Activated B cell treated with CpG ODN at 0.5 μM for 24 hours (primary cell): ENCODE measurements at regions not wholly inside any gene's neighbourhood (a gene's known extent, or its start where the extent isn't known, plus 50 kb on each side); places are given as distances from the start of the nearest gene placed in this dataset.
"Not testable (repeated sequence)": the region's sequence is repeated elsewhere in the genome, so short reads cannot be mapped to it uniquely, and the experiment has no call there.

Source experiments
- ATAC-seq: fragments of 200-7000 bp; cut with Tn5 transposase; one replicate; pipeline ENCODE4 v1.10.0; 2021; ENCODE audit warnings: low read depth, mild to moderate bottlenecking, moderate library complexity
- CTCF ChIA-PET: fragments of 350-600 bp; sonication (Branson Sonifier 250); formaldehyde crosslinking; loops from one replicate; lab custom pipeline; 2021; ENCODE audit warnings: antibody characterized with exemption; lab: Charles Lee
- POLR2A ChIA-PET: fragments of 350-600 bp; sonication (Branson Sonifier 250); formaldehyde crosslinking; loops from one replicate; lab custom pipeline; 2021; ENCODE audit warnings: antibody characterized with exemption; lab: Charles Lee
- DNase-seq: peaks from one replicate; pipeline ENCODE4 v3.0.0; 2022
- H3K27ac Mint-ChIP-seq: one replicate; pipeline ENCODE4 v1.8.0; 2020; ENCODE audit warnings: mixed read lengths
- H3K27me3 Mint-ChIP-seq: one replicate; pipeline ENCODE4 v1.8.0; 2021; ENCODE audit warnings: mixed read lengths
- H3K36me3 Mint-ChIP-seq: one replicate; pipeline ENCODE4 v1.8.0; 2021; ENCODE audit warnings: low read depth, mixed read lengths
- H3K4me1 Mint-ChIP-seq: one replicate; pipeline ENCODE4 v1.8.0; 2021; ENCODE audit warnings: mixed read lengths
- H3K4me3 Mint-ChIP-seq: one replicate; pipeline ENCODE4 v1.8.0; 2020; ENCODE audit warnings: mild to moderate bottlenecking, mixed read lengths
- H3K9me3 Mint-ChIP-seq: one replicate; pipeline ENCODE4 v1.8.0; 2020; ENCODE audit warnings: mixed read lengths
- intact Hi-C: fragments of 100-400 bp; cut with micrococcal nuclease; formaldehyde crosslinking; loops from one replicate; pipeline ENCODE4 v1.15.1; 2024
- TF ChIP-seq, protein P1 (sequence below): fragments of 200-600 bp; IDR thresholded peaks from one replicate; pipeline ENCODE4 v1.8.0; 2022; ENCODE audit warnings: antibody characterized with exemption, mild to moderate bottlenecking

DNA sequence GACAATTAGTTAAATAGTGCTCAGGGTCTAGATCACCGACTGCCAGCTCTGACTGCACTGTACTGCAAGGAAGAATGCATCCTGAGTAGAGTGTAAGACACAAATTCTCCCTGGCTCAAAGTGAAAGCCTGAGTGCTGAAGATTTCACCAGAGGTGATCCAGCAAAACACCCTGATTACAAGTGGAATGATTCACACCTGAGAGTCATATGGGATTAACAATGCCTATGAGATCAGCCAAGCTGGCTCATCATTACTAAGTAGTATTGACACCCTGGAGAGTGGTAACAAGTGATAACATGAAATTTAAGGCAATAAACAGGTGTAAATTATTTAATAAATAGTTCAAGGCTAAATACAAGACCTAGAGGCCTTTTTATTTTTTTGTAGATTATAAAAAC lies 403.8 kb upstream of the PRR20A start:
- H3K4me1 Mint-ChIP-seq: no peaks in the 10 kb centered on the region
- POLR2A ChIA-PET: no interaction called here
- no peak for ATAC-seq

DNA sequence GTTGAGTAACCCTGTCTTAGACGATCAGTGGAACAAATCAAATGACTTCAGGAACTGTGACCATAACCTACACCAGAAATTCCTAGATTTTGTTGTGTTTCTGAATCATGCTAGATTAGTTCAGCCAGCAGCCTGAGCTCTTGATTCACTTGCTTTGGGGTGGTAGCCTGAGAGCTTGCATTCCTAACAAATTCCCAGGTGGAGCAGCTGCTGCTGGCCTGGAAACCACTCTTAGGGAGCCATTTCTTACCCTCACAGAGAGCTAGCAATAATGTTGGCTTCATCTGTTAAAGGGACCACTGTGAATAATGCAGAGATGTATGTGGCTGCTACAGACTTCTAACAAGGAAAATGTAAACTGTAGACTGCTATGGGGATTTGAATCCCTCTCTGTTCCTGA lies 388.1 kb upstream of the PRR20A start:
- ATAC-seq (no peak), DNase-seq (no peak)
- no peaks in the 10 kb centered on the region for H3K36me3 Mint-ChIP-seq
- ChIA-PET POLR2A (no interaction called here), CTCF (no interaction called here)
- H3K4me1 Mint-ChIP-seq: no peaks in the 10 kb centered on the region
- H3K27me3 Mint-ChIP-seq: no peaks in the 10 kb centered on the region
- no peak overlapping the region for H3K27ac Mint-ChIP-seq
- TF ChIP-seq, protein P1, sequence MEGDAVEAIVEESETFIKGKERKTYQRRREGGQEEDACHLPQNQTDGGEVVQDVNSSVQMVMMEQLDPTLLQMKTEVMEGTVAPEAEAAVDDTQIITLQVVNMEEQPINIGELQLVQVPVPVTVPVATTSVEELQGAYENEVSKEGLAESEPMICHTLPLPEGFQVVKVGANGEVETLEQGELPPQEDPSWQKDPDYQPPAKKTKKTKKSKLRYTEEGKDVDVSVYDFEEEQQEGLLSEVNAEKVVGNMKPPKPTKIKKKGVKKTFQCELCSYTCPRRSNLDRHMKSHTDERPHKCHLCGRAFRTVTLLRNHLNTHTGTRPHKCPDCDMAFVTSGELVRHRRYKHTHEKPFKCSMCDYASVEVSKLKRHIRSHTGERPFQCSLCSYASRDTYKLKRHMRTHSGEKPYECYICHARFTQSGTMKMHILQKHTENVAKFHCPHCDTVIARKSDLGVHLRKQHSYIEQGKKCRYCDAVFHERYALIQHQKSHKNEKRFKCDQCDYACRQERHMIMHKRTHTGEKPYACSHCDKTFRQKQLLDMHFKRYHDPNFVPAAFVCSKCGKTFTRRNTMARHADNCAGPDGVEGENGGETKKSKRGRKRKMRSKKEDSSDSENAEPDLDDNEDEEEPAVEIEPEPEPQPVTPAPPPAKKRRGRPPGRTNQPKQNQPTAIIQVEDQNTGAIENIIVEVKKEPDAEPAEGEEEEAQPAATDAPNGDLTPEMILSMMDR: no peak
- H3K9me3 Mint-ChIP-seq: peaks cover 7% of the 10 kb centered on the region
- intact Hi-C loops: no loop called here
- no peak overlapping the region for H3K4me3 Mint-ChIP-seq

More for the DNA sequence above, 403.8 kb upstream of the PRR20A start:
- intact Hi-C loops: no loop called here
- Mint-ChIP-seq H3K36me3 (no peaks in the 10 kb centered on the region), H3K9me3 (peaks cover 10% of the 10 kb centered on the region), H3K27me3 (no peaks in the 10 kb centered on the region), H3K4me3 (no peak overlapping the region), H3K27ac (no peak overlapping the region)
- no peak for DNase-seq
- TF ChIP-seq, protein P1: no peak
- CTCF ChIA-PET: no interaction called here

DNA sequence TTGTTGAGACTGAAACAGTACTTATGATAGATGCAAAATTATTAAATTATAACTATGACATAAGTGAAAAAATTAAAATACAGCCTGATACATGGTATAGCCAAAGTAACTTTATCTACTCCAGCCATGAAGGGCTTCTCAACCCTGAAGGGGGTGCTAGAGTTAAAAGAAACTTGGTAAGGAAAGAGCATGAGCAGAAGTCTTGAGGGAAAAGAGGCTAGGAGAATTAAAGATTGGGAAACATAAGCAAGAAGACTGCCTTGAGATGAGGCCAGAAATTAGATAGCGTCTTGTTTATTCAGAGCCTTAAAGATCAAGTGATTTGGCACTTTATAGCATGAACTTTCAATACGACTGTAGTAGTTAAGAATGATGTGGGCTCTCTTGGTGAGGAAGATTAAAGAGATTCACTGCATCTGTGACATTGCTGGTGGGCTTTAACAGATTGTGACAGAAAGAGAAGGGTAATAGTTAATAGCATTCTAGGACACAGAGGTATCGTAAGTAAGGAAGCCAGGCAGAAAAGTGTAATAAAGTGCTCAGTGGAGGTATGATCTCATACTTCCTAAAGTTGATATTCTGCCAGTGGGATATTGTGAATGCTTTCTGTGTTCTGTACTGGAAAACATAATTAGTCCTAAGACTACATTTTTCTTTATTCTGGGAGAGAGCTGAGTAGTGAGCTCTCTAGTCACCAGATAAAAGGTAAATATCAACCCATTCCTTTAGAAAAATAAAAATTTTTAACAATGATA lies 385.4 kb upstream of the PRR20A start:
- Mint-ChIP-seq H3K9me3 (peaks cover 6% of the 10 kb centered on the region), H3K27ac (no peak overlapping the region), H3K27me3 (no peaks in the 10 kb centered on the region), H3K4me1 (no peaks in the 10 kb centered on the region), H3K4me3 (no peak overlapping the region), H3K36me3 (no peaks in the 10 kb centered on the region)
- CTCF ChIA-PET: no interaction called here
- DNase-seq (no peak), ATAC-seq (no peak)
- POLR2A ChIA-PET: no interaction called here
- TF ChIP-seq, protein P1: no peak
- intact Hi-C loops: no loop called here

DNA sequence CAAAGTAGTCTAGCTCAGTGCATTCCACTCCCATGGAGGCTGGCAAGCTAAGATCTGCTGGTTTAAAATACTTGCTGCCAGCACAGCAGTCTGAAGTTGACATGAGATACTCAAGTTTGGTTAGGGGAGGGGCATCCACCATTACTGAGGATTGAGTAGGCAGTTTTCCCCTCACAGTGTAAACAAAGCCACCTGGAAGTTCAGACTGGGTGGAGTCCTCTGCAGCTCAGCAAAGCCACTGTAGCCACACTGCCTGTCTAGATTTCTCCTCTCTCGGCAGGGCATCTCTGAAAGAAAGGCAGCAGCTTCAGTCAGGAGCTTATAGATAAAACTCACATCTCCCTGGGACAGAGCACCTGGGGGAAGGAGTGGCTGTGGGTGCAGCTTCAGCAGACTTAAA lies 377.4 kb upstream of the PRR20A start:
- H3K27ac Mint-ChIP-seq, H3K4me1 Mint-ChIP-seq, POLR2A ChIA-PET, H3K27me3 Mint-ChIP-seq, H3K4me3 Mint-ChIP-seq, intact Hi-C loops, ATAC-seq, DNase-seq, CTCF ChIA-PET, H3K36me3 Mint-ChIP-seq: not testable (repeated sequence)
- H3K9me3 Mint-ChIP-seq: peaks cover 12% of the 10 kb centered on the region

DNA sequence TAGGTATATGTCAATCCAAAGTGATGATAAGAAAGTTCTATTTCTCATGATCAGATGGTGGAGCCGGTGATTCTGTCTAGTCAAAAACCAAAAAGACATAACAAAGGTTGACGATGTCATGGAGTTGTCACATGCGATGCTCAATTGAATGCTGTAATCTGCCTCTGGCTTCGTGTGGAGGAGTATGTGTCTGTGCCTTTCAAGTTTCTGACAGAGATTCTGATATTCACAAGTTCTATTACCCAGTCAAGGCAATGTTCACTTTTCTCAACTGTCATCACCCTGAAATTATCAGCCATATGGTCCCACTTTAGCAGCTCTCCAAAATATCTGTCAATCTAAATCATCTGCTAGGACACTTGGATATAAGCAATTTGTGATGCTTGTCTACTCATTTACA lies 367.6 kb upstream of the PRR20A start:
- ATAC-seq (no peak), DNase-seq (no peak)
- ChIA-PET POLR2A (no interaction called here), CTCF (no interaction called here)
- Mint-ChIP-seq H3K27me3 (no peaks in the 10 kb centered on the region), H3K36me3 (no peaks in the 10 kb centered on the region), H3K4me3 (no peak overlapping the region), H3K4me1 (no peaks in the 10 kb centered on the region), H3K27ac (no peak overlapping the region), H3K9me3 (peaks cover 10% of the 10 kb centered on the region)
- TF ChIP-seq, protein P1: no peak
- intact Hi-C loops: no loop called here

DNA sequence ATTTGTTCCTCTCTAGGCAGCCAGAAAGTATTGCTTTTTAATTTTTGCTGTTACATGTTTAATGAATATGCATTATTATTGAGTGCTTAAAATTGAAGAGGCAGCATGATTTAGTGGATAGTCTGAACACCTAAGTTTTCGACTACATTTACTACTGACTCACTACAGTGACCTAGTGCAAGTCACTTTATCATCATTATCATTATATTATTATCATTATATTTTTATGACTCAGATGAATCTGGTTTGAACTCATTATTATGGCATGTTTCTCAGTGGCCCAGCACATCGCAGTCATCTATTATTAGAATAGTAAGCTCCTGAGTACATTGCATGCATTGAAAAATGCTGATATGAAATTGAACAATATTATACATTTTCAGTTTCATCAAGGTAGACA lies 351.2 kb upstream of the PRR20A start:
- CTCF ChIA-PET: no interaction called here
- Mint-ChIP-seq H3K27ac (no peak overlapping the region), H3K4me1 (no peaks in the 10 kb centered on the region), H3K4me3 (no peak overlapping the region), H3K9me3 (peaks cover 6% of the 10 kb centered on the region), H3K27me3 (no peaks in the 10 kb centered on the region), H3K36me3 (no peaks in the 10 kb centered on the region)
- TF ChIP-seq, protein P1: no peak
- POLR2A ChIA-PET: no interaction called here
- intact Hi-C loops: no loop called here
- no peak for ATAC-seq
- DNase-seq: no peak
